ENCODE measurements at regions not wholly inside any gene's neighbourhood (a gene's known extent, or its start where the extent isn't known, plus 50 kb on each side); places are given as distances from the start of the nearest gene placed in this dataset.

DNA sequence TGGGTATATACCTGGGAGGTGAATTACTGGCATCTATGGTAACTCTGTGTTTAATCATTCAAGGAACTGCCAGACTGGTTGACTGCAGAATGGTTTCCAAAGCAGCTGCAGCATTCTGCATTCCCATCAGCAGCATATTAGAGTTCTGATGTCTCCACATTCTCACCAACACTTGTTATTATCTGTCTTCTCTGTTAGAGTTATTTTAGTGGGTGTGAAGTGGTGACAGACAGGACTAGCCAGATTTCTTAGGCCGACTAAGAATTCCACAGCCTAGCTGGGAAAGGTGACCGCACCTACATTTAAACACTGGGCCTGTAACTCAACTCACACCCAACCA is 110.9 kb downstream of the TMEM170B start:
- H3K4me2 ChIP-seq (ENCODE audit: low read length) = no peak overlapping the region
- H3K27ac ChIP-seq = no peak overlapping the region
- H3K36me3 ChIP-seq (ENCODE audit: control insufficient read depth, insufficient read depth, low read length) = no peaks in the 10 kb centered on the region
- H3K27me3 ChIP-seq (ENCODE audit: control insufficient read depth, insufficient read depth, low read length) = no peaks in the 10 kb centered on the region
- TF ChIP-seq, protein P1, sequence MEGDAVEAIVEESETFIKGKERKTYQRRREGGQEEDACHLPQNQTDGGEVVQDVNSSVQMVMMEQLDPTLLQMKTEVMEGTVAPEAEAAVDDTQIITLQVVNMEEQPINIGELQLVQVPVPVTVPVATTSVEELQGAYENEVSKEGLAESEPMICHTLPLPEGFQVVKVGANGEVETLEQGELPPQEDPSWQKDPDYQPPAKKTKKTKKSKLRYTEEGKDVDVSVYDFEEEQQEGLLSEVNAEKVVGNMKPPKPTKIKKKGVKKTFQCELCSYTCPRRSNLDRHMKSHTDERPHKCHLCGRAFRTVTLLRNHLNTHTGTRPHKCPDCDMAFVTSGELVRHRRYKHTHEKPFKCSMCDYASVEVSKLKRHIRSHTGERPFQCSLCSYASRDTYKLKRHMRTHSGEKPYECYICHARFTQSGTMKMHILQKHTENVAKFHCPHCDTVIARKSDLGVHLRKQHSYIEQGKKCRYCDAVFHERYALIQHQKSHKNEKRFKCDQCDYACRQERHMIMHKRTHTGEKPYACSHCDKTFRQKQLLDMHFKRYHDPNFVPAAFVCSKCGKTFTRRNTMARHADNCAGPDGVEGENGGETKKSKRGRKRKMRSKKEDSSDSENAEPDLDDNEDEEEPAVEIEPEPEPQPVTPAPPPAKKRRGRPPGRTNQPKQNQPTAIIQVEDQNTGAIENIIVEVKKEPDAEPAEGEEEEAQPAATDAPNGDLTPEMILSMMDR (IDR thresholded peaks at IDR 0.05) = no peak
- no peak overlapping the region for H3K9ac ChIP-seq
- no peaks in the 10 kb centered on the region for H3K9me3 ChIP-seq (ENCODE audit: control insufficient read depth, low read length)
- no peaks in the 10 kb centered on the region for H3K79me2 ChIP-seq
- no peaks in the 10 kb centered on the region for H3K4me1 ChIP-seq
- no peak overlapping the region for H2AFZ ChIP-seq
- H3K4me3 ChIP-seq (ENCODE audit: low read depth, low read length) = no peak overlapping the region

DNA sequence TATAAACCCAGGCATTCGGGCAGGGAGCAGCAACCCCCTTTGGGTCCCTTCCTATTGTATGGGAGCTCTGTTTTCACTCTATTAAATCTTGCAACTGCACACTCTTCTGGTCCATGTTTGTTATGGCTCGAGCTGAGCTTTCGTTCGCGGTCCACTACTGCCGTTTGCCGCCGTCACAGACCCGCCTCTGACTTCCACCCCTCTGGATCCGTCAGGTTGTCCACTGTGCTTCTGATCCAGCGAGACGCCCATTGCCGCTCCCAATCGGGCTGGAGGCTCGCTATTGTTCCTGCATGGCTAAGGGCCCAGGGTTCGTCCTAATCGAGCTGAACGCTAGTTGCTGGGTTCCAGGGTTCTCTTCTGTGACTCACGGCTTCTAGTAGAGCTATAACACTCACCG is 111.3 kb downstream of the TMEM170B start:
- H3K9me3 ChIP-seq (ENCODE audit: control insufficient read depth, low read length) = no peaks in the 10 kb centered on the region
- H3K36me3 ChIP-seq (ENCODE audit: control insufficient read depth, insufficient read depth, low read length) = no peaks in the 10 kb centered on the region
- no peak overlapping the region for H3K9ac ChIP-seq
- H3K27ac ChIP-seq = no peak overlapping the region
- TF ChIP-seq, protein P1 (IDR thresholded peaks at IDR 0.05) = no peak
- H3K4me3 ChIP-seq (ENCODE audit: low read depth, low read length) = no peak overlapping the region
- no peaks in the 10 kb centered on the region for H3K27me3 ChIP-seq (ENCODE audit: control insufficient read depth, insufficient read depth, low read length)
- H3K4me2 ChIP-seq (ENCODE audit: low read length) = no peak overlapping the region
- H2AFZ ChIP-seq = no peak overlapping the region
- no peaks in the 10 kb centered on the region for H3K4me1 ChIP-seq
- H3K79me2 ChIP-seq = no peaks in the 10 kb centered on the region

DNA sequence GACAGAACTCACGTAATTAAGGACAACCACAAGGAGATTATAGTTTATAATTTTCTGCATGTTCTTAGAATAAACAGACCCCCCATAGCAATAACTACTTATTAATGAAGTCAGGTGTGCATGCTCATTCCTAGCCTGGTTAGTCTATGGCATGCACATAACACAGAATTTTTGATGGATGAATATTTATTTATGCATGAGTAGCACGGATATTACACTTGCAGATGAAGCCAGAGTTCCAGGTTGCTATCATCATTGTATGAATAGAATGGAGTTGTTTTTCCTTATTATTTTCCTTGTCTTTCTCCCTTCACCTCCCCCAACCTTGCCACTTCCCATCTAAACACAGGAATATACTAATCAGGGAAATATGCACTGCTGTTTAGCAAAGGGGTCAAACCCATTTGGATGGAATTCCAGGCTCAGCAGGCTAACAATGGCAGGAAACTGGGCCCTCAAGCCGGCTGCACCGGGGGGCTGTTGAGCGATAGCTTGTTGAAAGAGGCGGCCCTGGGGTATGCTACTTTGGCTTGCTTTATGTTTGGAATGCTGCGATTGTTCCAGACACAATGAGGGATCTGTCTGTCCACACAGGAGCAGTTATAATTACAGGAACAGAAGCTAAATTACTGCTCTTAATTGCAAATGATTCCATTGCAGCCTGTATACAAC is 112.6 kb downstream of the TMEM170B start:
- H3K36me3 ChIP-seq (ENCODE audit: control insufficient read depth, insufficient read depth, low read length) = no peaks in the 10 kb centered on the region
- H3K27ac ChIP-seq = no peak overlapping the region
- H3K27me3 ChIP-seq (ENCODE audit: control insufficient read depth, insufficient read depth, low read length) = no peaks in the 10 kb centered on the region
- H3K79me2 ChIP-seq = no peaks in the 10 kb centered on the region
- H3K4me2 ChIP-seq (ENCODE audit: low read length) = no peak overlapping the region
- H3K4me3 ChIP-seq (ENCODE audit: low read depth, low read length) = no peak overlapping the region
- no peak overlapping the region for H2AFZ ChIP-seq
- TF ChIP-seq, protein P1 (IDR thresholded peaks at IDR 0.05) = no peak
- no peaks in the 10 kb centered on the region for H3K4me1 ChIP-seq
- no peak overlapping the region for H3K9ac ChIP-seq
- H3K9me3 ChIP-seq (ENCODE audit: control insufficient read depth, low read length) = no peaks in the 10 kb centered on the region

- no peak overlapping the region for H3K27ac ChIP-seq
Measured at GRCh38 chr6:11650711-11651110, 113.2 kb downstream of the TMEM170B start.

More at GRCh38 chr6:11650711-11651110, 113.2 kb downstream of the TMEM170B start:
- H3K4me2 ChIP-seq (ENCODE audit: low read length) = no peak overlapping the region
- no peaks in the 10 kb centered on the region for H3K27me3 ChIP-seq (ENCODE audit: control insufficient read depth, insufficient read depth, low read length)
- H3K4me3 ChIP-seq (ENCODE audit: low read depth, low read length) = no peak overlapping the region
- H3K9ac ChIP-seq = no peak overlapping the region
- no peaks in the 10 kb centered on the region for H3K79me2 ChIP-seq
- no peaks in the 10 kb centered on the region for H3K9me3 ChIP-seq (ENCODE audit: control insufficient read depth, low read length)
- H2AFZ ChIP-seq = no peak overlapping the region
- TF ChIP-seq, protein P1 (IDR thresholded peaks at IDR 0.05) = no peak
- H3K4me1 ChIP-seq = no peaks in the 10 kb centered on the region
- no peaks in the 10 kb centered on the region for H3K36me3 ChIP-seq (ENCODE audit: control insufficient read depth, insufficient read depth, low read length)

Measured in parathyroid adenoma (tissue), 2 donors.